ENCODE measurements at regions not wholly inside any gene's neighbourhood (a gene's known extent, or its start where the extent isn't known, plus 50 kb on each side); places are given as distances from the start of the nearest gene placed in this dataset.

DNA sequence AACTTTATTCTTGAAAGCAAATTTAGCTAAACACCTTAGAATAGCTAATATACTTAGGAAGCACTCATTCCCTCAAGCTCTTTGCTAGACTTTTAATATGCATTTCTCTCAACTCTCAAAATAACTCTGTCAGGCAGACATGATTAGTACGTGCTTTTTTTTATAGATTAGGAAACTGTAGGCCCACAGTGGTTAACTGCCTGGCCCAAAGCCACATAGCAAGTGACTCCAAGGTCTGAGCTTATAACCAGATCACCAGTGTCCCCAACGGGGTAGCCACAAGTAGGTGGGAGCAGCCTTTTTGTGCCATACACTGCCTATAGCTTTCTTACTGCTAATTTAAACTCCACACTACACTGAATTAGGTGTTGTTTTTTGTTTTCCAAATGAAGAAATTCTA, 576.8 kb downstream of the METTL4 start:
- TF ChIP-seq SPI1 (IDR thresholded peaks at IDR 0.05; ENCODE audit: low read depth, low read length), result no peak
- TF ChIP-seq TAF1 (IDR thresholded peaks at IDR 0.05; ENCODE audit: low read depth, low read length), result no peak
- no peak for TF ChIP-seq POLR2A (IDR thresholded peaks at IDR 0.05; ENCODE audit: low read depth, low read length)
- no peak for TF ChIP-seq PAX5 (IDR thresholded peaks at IDR 0.05; ENCODE audit: insufficient read depth, low read length, severe bottlenecking)
- no peak for TF ChIP-seq POU2F2 (IDR thresholded peaks at IDR 0.05; ENCODE audit: low read depth, low read length)
- no peak for TF ChIP-seq POLR2AphosphoS5 (IDR thresholded peaks at IDR 0.05; ENCODE audit: low read depth, low read length)
- DNase-seq (ENCODE audit: insufficient read length, low spot score), result no peak
- no peak for FAIRE-seq

DNA sequence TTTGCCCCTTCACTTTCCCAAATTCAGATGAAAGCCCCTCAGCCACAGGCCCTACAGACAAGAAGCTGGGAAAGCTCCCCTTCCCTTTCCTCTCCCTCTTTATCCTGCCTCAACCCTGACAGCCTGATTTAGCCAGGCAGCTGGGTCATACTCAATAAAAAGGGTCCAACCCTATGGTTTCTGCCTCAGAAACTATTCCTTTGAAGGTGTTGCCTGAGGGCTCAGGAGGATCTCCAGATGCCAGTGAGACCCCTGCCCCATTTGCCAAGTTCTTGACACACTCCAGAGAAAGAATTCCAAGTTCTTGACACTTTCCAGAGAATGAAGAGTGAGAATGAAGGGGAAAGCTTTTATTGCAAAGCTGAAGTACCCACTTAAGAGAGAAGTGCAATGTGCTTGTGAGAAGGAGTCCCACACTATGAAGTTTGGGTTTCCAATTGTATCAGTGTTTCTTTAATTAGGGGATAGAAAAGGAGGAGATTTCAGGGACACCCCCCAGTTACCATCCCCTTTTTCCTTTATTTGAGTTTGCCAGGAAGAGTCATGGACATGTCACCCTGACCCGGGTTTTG, 576.2 kb downstream of the METTL4 start:
- no peak for FAIRE-seq

DNA sequence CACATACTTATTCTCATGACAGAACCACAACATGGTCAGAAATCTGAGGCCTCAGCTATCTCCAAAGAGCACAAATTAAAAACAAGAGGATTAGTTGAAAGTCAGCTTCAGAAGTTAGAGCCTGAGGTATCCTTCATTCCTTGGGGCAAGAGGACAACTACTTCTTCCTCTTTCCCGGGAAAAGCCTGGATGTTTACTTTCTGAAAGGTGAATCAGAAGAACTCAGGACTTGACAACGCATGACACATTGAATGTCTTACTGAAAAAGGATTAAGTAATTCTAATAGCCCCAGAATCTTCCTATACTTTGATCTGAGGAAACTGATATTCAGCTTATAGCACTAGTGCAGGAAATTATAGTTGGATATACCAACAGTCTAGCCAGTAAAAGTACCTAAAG, 573.2 kb downstream of the METTL4 start:
- DNase-seq (ENCODE audit: insufficient read length, low spot score), result no peak
- no peak for TF ChIP-seq TAF1 (IDR thresholded peaks at IDR 0.05; ENCODE audit: low read depth, low read length)
- TF ChIP-seq POU2F2 (IDR thresholded peaks at IDR 0.05; ENCODE audit: low read depth, low read length), result no peak
- no peak for FAIRE-seq

More for the DNA sequence above, 576.2 kb downstream of the METTL4 start:
- TF ChIP-seq PAX5 (IDR thresholded peaks at IDR 0.05; ENCODE audit: insufficient read depth, low read length, severe bottlenecking) (no peak), POLR2A (IDR thresholded peaks at IDR 0.05; ENCODE audit: low read depth, low read length) (no peak), TAF1 (IDR thresholded peaks at IDR 0.05; ENCODE audit: low read depth, low read length) (no peak), POLR2AphosphoS5 (IDR thresholded peaks at IDR 0.05; ENCODE audit: low read depth, low read length) (no peak), SPI1 (IDR thresholded peaks at IDR 0.05; ENCODE audit: low read depth, low read length) (no peak), POU2F2 (IDR thresholded peaks at IDR 0.05; ENCODE audit: low read depth, low read length) (no peak)
- DNase-seq (ENCODE audit: insufficient read length, low spot score), result no peak

DNA sequence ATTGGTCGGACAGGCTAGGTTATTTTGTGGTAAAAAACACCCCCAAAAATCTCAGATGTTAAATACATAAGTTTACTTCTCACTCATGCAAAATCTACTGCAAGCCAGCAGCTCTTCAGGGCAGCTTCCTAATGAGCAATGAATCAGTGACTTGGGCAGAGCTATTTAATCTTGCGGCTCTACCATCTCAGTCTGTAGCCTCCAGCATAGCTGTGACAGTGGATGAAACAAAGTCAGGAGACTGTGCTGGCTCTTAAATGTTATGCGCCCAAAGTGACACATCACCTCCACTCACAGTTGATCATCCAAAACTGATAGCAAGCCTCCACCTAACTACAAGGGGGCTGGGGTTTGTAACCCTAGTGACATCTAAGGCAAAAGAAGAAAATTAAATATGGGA, 571.9 kb downstream of the METTL4 start:
- TF ChIP-seq SPI1 (IDR thresholded peaks at IDR 0.05; ENCODE audit: low read depth, low read length) (no peak), POU2F2 (IDR thresholded peaks at IDR 0.05; ENCODE audit: low read depth, low read length) (no peak), PAX5 (IDR thresholded peaks at IDR 0.05; ENCODE audit: insufficient read depth, low read length, severe bottlenecking) (no peak), POLR2A (IDR thresholded peaks at IDR 0.05; ENCODE audit: low read depth, low read length) (no peak), POLR2AphosphoS5 (IDR thresholded peaks at IDR 0.05; ENCODE audit: low read depth, low read length) (no peak), TAF1 (IDR thresholded peaks at IDR 0.05; ENCODE audit: low read depth, low read length) (no peak)
- FAIRE-seq, result no peak
- DNase-seq (ENCODE audit: insufficient read length, low spot score), result no peak

DNA sequence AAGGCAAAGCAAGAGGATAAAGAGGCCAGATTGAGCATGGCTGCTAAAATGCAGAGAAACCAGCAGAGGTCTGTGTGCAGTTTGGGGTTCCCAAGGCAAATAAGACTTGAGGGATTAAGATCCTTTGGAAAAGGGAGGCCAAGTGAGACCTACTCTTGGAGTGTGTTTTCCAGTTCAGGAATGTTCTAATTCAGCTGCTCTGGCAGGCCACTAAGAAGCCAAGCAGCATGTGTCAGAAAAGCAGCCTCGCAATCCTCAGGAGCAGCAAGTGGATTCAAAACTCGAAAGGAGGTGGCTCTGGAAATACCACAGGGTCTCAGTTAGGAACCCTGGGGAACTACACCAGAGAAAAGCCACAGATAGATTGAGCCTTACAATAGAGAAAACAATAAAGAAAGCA, 569.2 kb downstream of the METTL4 start:
- no peak for TF ChIP-seq POLR2AphosphoS5 (IDR thresholded peaks at IDR 0.05; ENCODE audit: low read depth, low read length)
- no peak for TF ChIP-seq PAX5 (IDR thresholded peaks at IDR 0.05; ENCODE audit: insufficient read depth, low read length, severe bottlenecking)
- no peak for TF ChIP-seq SPI1 (IDR thresholded peaks at IDR 0.05; ENCODE audit: low read depth, low read length)
- no peak for DNase-seq (ENCODE audit: insufficient read length, low spot score)
- FAIRE-seq, result no peak

DNA sequence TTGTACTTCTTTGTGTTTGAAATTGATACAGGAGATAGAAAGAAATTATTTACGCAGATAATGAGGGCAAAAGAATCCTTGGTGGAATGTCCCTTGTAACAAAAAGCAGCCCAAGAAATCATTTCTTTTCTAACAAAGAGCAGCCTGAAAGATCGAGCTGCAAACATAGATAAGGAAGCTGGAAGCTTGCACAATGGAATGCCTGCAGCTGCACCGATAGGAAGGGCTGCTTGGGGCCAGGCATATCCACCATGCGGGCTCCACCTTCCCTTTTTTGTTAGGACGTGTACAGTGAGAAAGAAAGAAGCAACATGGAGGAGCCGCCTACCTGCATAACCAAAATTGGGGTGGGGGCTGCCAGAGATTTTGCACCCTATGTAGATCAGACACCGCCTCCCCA, 568.7 kb downstream of the METTL4 start:
- no peak for TF ChIP-seq PAX5 (IDR thresholded peaks at IDR 0.05; ENCODE audit: insufficient read depth, low read length, severe bottlenecking)
- no peak for TF ChIP-seq POLR2AphosphoS5 (IDR thresholded peaks at IDR 0.05; ENCODE audit: low read depth, low read length)
- no peak for TF ChIP-seq POLR2A (IDR thresholded peaks at IDR 0.05; ENCODE audit: low read depth, low read length)
- no peak for TF ChIP-seq POU2F2 (IDR thresholded peaks at IDR 0.05; ENCODE audit: low read depth, low read length)
- no peak for TF ChIP-seq SPI1 (IDR thresholded peaks at IDR 0.05; ENCODE audit: low read depth, low read length)
- no peak for TF ChIP-seq TAF1 (IDR thresholded peaks at IDR 0.05; ENCODE audit: low read depth, low read length)
- FAIRE-seq, result no peak
- no peak for DNase-seq (ENCODE audit: insufficient read length, low spot score)

DNA sequence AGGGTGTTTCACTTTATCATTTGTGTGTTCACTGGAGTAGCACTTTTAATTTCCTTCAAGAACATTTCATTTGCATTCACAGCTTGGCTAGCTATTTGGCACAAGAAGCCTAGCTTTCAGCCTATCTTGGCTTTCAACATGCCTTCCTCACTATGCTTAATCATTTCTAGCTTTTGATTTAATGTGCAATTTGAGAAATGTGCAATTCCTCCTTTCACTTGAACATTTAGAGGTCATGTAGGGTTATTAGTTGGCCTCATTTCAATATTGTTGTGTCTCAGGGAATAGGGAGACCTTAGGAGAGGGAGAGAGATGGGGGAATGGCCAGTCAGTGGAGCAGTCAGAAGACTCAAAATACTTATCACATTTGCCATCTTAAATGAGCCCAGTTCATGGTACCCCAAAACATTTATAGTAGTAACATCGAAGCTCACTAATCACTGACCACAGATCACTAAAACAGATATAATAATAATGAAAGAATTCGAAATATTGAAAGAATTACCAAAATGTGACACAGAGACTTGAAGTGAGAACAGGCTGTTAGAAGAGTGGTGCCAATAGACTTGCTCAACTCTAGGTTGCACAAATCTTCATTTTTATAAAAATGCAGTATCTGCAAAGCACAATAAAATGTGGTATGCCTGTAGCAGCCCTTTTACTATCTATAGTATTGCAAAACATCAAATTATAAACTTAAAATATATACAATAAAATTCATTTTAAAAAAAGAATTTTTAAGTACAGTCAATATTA, 561.2 kb downstream of the METTL4 start:
- TF ChIP-seq SPI1 (IDR thresholded peaks at IDR 0.05; ENCODE audit: low read depth, low read length), result no peak
- TF ChIP-seq POU2F2 (IDR thresholded peaks at IDR 0.05; ENCODE audit: low read depth, low read length), result no peak
- TF ChIP-seq TAF1 (IDR thresholded peaks at IDR 0.05; ENCODE audit: low read depth, low read length), result no peak
- TF ChIP-seq POLR2AphosphoS5 (IDR thresholded peaks at IDR 0.05; ENCODE audit: low read depth, low read length), result no peak
- no peak for TF ChIP-seq POLR2A (IDR thresholded peaks at IDR 0.05; ENCODE audit: low read depth, low read length)
- no peak for TF ChIP-seq PAX5 (IDR thresholded peaks at IDR 0.05; ENCODE audit: insufficient read depth, low read length, severe bottlenecking)
- DNase-seq (ENCODE audit: insufficient read length, low spot score), result no peak
- FAIRE-seq, result no peak

DNA sequence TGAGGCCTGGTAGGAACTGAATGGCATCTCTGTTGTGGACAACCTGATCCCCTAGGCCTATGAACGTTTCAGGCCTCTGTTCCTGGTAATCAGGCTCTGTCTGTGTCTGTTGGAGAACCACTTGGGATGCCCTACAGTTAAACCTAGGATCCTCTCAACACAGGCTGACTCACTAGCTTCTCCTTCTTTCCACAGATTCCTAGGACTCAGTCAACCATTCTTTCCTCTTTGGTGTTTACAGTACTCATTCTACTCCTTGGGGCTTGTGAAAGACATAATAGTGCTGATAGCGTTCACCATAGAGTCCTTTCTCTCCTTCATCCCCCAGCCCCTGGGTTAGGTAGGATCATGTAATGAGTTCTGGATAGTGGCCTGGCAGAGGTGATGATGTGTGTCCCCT, 544.3 kb downstream of the METTL4 start:
- FAIRE-seq (no peak), DNase-seq (ENCODE audit: insufficient read length, low spot score) (no peak)
- TF ChIP-seq POU2F2 (IDR thresholded peaks at IDR 0.05; ENCODE audit: low read depth, low read length), result no peak
- no peak for TF ChIP-seq SPI1 (IDR thresholded peaks at IDR 0.05; ENCODE audit: low read depth, low read length)
- no peak for TF ChIP-seq POLR2AphosphoS5 (IDR thresholded peaks at IDR 0.05; ENCODE audit: low read depth, low read length)
- no peak for TF ChIP-seq PAX5 (IDR thresholded peaks at IDR 0.05; ENCODE audit: insufficient read depth, low read length, severe bottlenecking)
- no peak for TF ChIP-seq POLR2A (IDR thresholded peaks at IDR 0.05; ENCODE audit: low read depth, low read length)

DNA sequence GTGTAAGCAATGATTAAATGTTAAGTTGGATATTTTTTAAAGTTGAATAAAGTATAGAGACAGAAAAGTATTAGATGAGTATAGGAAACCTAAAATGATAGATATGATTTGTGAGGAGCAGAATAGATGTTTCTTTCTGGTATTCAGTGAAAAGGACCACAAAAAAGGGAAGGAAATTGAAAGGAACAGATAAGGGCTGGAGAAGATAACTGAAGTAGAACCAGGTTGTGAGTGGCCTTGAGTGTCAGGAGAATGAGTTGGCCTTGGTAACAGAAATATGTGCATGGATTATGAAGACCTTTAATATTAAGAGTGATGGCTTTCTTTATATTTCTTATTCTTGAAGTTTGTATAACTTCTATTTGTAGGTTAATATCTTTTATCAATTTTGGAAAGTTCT, 543.5 kb downstream of the METTL4 start:
- DNase-seq (ENCODE audit: insufficient read length, low spot score) (no peak), FAIRE-seq (no peak)
- TF ChIP-seq TAF1 (IDR thresholded peaks at IDR 0.05; ENCODE audit: low read depth, low read length) (no peak), POU2F2 (IDR thresholded peaks at IDR 0.05; ENCODE audit: low read depth, low read length) (no peak), PAX5 (IDR thresholded peaks at IDR 0.05; ENCODE audit: insufficient read depth, low read length, severe bottlenecking) (no peak), SPI1 (IDR thresholded peaks at IDR 0.05; ENCODE audit: low read depth, low read length) (no peak), POLR2AphosphoS5 (IDR thresholded peaks at IDR 0.05; ENCODE audit: low read depth, low read length) (no peak), POLR2A (IDR thresholded peaks at IDR 0.05; ENCODE audit: low read depth, low read length) (no peak)

DNA sequence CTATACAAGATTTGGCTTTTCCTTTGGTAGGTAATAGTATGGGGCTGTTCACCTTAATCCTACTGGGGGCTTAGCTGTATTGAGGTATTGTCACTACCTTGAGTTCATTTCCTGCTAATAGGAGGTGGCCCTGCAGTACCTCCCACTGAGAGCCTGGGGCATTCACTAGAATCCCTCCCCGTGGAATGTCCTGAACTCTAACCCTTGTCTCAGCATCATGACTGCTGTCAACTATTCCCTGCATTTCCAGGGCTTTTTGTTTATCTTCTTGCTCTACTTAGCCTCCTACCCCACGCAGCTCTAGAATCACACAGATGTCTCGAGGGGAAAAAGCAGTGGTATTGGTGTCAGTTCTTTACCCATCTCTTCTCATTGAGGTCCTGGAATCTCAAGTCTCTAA, 542.3 kb downstream of the METTL4 start:
- no peak for DNase-seq (ENCODE audit: insufficient read length, low spot score)
- no peak for FAIRE-seq
- TF ChIP-seq POU2F2 (IDR thresholded peaks at IDR 0.05; ENCODE audit: low read depth, low read length), result no peak
- no peak for TF ChIP-seq POLR2A (IDR thresholded peaks at IDR 0.05; ENCODE audit: low read depth, low read length)
- TF ChIP-seq SPI1 (IDR thresholded peaks at IDR 0.05; ENCODE audit: low read depth, low read length), result no peak
- no peak for TF ChIP-seq POLR2AphosphoS5 (IDR thresholded peaks at IDR 0.05; ENCODE audit: low read depth, low read length)
- TF ChIP-seq PAX5 (IDR thresholded peaks at IDR 0.05; ENCODE audit: insufficient read depth, low read length, severe bottlenecking), result no peak
- TF ChIP-seq TAF1 (IDR thresholded peaks at IDR 0.05; ENCODE audit: low read depth, low read length), result no peak

All from GM12891 (cell line).